Putamen (tissue), 1 donor: ENCODE measurements at regions not wholly inside any gene's neighbourhood (a gene's known extent, or its start where the extent isn't known, plus 50 kb on each side); places are given as distances from the start of the nearest gene placed in this dataset.
A peak's percentile ranks its signal among the peaks of the same experiment; 100 is the strongest.

Experiments
- DNase-seq: peaks from one replicate; pipeline ENCODE4 v3.0.0-alpha.2; 2016; ENCODE audit warnings: low spot score

DNA sequence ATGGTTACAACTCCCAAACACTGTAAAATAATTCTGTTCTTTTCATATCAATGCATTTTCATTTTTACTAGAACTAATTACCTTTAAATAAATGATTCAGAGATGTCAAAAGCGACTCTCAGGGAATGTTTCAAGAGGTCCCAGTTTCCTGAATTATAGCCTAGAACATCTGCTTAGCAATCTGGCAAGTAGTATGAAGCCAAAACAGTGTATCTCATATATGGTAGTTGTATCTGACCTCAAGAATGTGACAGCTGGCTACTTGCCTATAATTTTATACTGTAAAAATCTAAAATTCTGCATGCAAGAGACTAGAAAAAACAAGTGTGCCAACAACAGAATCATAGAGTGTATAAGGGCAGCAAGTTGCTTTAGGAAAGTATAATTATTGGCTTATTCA lies 187.7 kb upstream of the POU5F2 start:
- DNase-seq = no peak

DNA sequence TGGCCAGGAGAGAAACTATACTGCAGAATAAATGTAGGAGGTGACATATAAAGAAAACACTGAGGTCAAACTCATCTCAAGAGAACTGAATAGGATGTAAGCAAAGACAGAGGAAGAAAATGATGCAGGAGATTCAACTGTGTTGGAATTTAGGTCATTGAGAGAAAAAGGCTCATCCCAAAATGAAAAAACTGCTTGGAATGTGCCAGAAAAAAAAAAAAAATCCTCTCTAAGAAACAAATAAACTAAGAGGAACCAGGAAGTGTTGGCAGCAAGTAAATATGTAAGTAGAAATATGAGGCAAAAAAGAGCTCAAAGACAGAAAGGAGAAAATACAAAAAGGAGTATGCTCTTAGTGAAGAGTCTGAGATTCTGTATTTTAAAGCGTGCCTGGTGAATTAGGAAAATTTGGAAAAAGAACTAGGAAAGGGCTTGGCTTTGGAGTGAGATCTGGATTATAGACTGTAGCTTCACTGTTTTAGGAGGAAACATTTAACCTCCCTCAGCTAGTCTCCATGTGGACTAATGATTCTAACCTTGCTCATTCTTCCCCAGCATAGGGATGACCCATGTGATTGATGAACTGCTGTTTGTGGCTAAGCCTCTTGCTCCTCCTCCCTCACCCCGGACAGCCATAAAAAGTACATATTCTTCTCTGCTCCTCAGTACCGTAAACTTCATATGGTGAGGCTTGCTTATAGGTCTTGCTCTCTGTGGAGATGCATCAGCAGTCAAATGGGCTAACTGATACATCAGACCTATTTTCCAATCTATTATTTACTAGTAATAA lies 185.6 kb upstream of the POU5F2 start:
- no peak for DNase-seq

DNA sequence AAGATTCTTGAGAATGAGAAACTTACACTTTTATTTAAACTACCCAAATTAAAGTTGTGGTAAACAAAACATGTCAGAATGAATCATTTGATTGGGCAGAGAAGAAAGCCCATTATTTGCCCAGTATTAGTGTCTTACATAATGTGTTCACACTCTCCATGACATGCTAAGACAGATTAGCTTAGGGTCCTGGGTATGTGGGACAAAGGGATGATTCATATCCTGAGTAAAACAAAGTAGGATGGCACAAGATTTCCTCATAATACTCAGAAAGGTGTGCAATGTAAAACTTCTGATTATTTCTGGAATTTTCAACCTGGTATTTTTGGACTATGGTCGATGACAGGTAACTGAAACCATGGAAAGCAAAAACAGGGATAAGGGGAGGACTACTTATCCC lies 183.9 kb upstream of the POU5F2 start:
- no peak for DNase-seq

GRCh38 chr5:93924628-93925027 lies 183.2 kb upstream of the POU5F2 start:
- no peak for DNase-seq

GRCh38 chr5:93922551-93922950 lies 181.2 kb upstream of the POU5F2 start:
- no peak for DNase-seq

DNA sequence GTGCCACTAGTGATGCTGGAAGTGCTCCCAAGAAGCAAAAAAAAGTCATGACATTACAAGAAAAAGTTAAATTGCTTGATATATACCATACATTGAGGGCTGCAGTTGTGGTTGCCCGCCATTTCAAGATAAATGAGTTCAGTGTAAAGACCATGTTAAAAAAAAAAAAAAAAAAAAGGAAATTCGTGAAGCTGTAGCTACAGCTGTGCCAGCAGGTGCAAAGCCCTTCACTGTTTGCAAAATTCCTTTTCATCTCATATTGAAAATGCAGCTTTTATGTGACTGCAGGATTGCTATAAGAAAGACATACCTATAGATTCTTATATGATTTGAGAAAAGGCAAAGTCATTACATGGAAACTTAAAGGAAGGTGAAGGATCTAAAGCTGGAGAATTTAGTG lies 179.6 kb upstream of the POU5F2 start:
- no peak for DNase-seq

GRCh38 chr5:93916872-93917271 lies 175.5 kb upstream of the POU5F2 start:
- no peak for DNase-seq

DNA sequence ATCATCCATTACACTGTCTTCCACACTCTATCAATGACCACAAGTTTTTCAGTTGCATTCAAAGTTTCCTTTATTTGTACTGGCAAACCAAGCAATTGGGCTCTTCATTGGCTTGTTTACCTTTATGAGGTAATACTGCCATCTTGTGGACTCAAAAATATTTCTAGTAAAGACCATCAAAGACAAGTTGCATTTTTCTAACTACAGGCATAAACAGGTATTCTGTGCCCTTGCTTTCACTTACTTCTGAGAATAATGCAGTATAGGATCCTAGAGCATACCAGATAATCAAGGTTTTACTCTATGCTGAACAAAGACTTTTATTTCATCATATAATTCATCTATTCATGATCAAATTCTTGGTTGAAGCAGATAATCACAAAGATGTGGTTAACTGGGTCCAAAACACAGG lies 173.7 kb upstream of the POU5F2 start:
- DNase-seq = peak; percentile 7

DNA sequence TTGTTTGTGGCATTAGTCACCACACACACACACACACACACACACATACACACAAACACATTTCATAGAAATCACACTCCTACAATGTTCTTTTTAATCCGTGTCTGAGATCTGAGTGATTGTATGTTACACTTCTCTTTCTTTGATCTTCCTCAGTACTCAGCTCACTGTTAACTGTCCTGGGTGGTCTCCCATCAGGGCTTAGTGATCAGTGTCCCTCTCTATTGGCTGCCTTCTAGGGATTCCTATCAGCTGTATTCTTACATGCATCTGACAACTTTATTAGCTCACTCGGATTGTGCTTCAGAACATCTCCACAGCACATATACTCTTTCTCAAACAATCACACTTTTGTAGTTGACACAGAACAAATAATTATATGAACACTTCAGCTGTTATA lies 170.2 kb upstream of the POU5F2 start:
- no peak for DNase-seq

DNA sequence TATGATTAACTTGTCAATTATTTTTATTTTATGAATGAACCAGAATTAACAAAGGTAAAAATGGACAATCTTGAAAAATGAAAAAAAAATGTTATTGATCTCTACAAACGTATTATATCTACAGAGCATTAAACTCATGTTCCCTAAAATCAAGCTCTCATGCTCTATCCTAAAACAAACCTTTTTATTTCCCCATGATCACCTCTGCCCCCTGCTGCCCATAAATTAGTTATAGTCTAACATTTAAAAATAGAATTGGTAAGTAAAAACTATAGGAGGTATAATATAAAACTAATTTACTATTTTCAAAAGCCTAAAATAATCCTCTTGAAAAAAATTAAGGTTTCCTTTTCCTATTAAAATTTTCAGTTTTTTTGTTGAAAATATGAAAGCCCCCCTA lies 168.0 kb upstream of the POU5F2 start:
- DNase-seq = no peak

GRCh38 chr5:93904917-93905316 lies 163.5 kb upstream of the POU5F2 start:
- DNase-seq = no peak

GRCh38 chr5:93902288-93902687 lies 160.9 kb upstream of the POU5F2 start:
- no peak for DNase-seq

GRCh38 chr5:93899026-93899600 lies 157.7 kb upstream of the POU5F2 start:
- no peak for DNase-seq

DNA sequence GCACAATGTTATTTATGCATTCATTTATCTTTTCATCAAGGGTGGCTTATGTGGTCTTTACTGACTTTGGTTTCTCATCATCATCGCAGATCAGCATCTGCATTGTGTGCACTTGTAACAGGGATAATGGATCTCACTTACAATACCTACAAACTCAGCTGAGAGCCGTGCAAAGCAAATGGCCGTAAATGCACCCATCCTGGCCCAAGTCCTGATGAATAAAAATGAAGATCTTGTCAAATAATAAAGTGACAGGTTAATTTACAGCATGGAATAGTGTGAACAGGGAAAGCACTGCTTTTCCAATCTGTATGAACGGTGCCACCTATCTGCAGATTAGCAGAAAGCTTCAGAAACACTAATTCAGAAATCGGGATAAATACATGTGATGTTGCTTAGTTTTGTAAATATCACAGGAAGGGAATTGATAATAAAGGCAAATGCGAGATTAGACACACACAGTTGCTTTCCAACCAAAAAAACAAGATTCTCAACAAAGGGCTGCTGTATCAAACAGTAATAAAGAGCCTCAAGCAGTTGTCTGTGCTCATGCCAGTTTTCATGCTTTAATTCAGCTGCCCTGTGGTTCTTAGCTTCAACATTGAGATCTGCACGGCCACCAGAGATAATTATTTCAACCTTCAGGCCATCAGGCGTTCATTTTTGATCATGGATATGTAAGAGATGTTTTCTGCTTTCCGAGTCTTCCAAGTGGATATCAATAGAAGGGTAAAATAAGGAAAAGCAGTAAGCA lies 153.4 kb upstream of the POU5F2 start:
- DNase-seq = peak; percentile 19

- no peak for DNase-seq
Measured at GRCh38 chr5:93893075-93893474, 151.7 kb upstream of the POU5F2 start.

GRCh38 chr5:93892481-93892880 lies 151.1 kb upstream of the POU5F2 start:
- DNase-seq = no peak

GRCh38 chr5:93891491-93892480 lies 150.4 kb upstream of the POU5F2 start:
- no peak for DNase-seq

GRCh38 chr5:93890657-93891056 lies 149.3 kb upstream of the POU5F2 start:
- no peak for DNase-seq

DNA sequence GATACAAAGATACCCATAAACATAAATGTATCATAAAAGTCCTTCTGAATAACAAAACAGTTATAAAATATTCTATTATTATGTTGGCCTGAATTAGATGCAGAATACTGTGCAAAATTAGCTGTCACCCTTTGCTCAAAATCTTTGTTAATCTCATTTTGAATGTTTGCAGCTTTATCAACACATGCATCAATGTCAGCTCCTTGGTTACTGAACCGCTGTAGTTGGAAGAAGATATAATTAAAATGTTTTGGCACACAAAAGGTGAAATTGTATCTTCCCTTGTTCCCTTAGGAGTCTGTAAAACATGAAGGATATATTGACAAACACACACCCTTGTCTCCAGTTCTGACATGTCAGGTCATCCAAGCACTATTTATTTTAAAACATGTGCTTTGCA lies 146.3 kb upstream of the POU5F2 start:
- no peak for DNase-seq

DNA sequence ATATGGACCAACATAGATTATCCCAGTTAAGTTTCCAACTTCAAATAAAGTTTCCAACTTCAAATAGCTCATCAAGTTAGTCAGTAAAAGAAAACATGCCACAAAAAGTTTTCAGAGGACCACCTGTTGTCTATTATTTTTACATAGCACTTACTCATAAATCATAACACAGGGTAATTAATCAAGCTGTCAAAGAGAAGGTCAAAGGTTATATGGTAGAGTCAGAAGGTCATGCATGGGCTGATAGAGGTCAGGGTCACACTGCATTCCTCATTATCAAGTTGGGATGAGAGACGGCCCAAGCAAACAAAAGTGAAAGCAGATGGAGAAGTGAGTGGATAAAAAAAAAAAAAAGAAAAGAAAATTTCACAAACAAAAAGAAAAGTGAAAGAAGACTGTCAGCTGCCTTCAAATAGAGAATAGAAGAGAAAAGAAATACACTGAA lies 145.5 kb upstream of the POU5F2 start:
- DNase-seq = no peak

GRCh38 chr5:93886098-93886806 lies 144.9 kb upstream of the POU5F2 start:
- DNase-seq = no peak
